DOHH2 (cell line): ENCODE measurements at regions not wholly inside any gene's neighbourhood (a gene's known extent, or its start where the extent isn't known, plus 50 kb on each side); places are given as distances from the start of the nearest gene placed in this dataset.

Experiments
- H3F3A ChIP-seq: fragments of 200-600 bp; sonication (generic), shearing (Covaris generic); 2 replicates; pipeline ENCODE4 v1.6.0; 2016; ENCODE audit warnings: antibody characterized with exemption, mild to moderate bottlenecking; ENCODE audit not compliant: control insufficient read depth, insufficient read depth
- H3K27ac ChIP-seq: fragments of 200-600 bp; sonication (generic); 2 replicates; pipeline ENCODE4 v1.5.1; 2014; ENCODE audit warnings: low read depth, mild to moderate bottlenecking, low read length, moderate library complexity
- H3K27me3 ChIP-seq: fragments of 200-600 bp; sonication (generic); 2 replicates; pipeline ENCODE4 v1.6.1; 2014; ENCODE audit warnings: mild to moderate bottlenecking, low read length, mixed read lengths; ENCODE audit not compliant: control insufficient read depth
- H3K36me3 ChIP-seq: fragments of 200-600 bp; sonication (generic); 2 replicates; pipeline ENCODE4 v1.6.1; 2014; ENCODE audit warnings: mild to moderate bottlenecking, low read length, moderate library complexity, mixed read lengths; ENCODE audit not compliant: control insufficient read depth
- H3K4me1 ChIP-seq: fragments of 200-600 bp; sonication (generic); 2 replicates; pipeline ENCODE4 v1.6.1; 2014; ENCODE audit warnings: mild to moderate bottlenecking, low read length, mixed read lengths; ENCODE audit not compliant: control insufficient read depth
- H3K4me2 ChIP-seq: fragments of 200-600 bp; sonication (generic); 2 replicates; pipeline ENCODE4 v1.6.0; 2014; ENCODE audit warnings: mild to moderate bottlenecking, low read length, moderate library complexity
- H3K4me3 ChIP-seq: fragments of 200-600 bp; sonication (generic); 2 replicates; pipeline ENCODE4 v1.5.1; 2014; ENCODE audit warnings: mild to moderate bottlenecking, low read length, mixed read lengths
- H3K79me2 ChIP-seq: fragments of 200-600 bp; sonication (generic); 2 replicates; pipeline ENCODE4 v1.6.1; 2014; ENCODE audit warnings: mild to moderate bottlenecking, low read length, mixed read lengths; ENCODE audit not compliant: control insufficient read depth
- H3K9me2 ChIP-seq: fragments of 200-600 bp; sonication (generic); replicated peaks from 2 replicates; pipeline ENCODE4 v1.6.1; 2014; ENCODE audit warnings: mild to moderate bottlenecking, low read length, mixed read lengths; ENCODE audit not compliant: control insufficient read depth
- H3K9me3 ChIP-seq: fragments of 200-600 bp; sonication (generic); 2 replicates; pipeline ENCODE4 v1.6.1; 2014; ENCODE audit warnings: antibody characterized with exemption, low read length, mixed read lengths; ENCODE audit not compliant: control insufficient read depth, insufficient read depth
- H4K20me1 ChIP-seq: fragments of 200-600 bp; sonication (generic); 2 replicates; pipeline ENCODE4 v1.6.0; 2014; ENCODE audit warnings: low read depth, mild to moderate bottlenecking, antibody characterized with exemption, low read length, moderate library complexity; ENCODE audit not compliant: control insufficient read depth, insufficient read depth
- CTCF ChIP-seq: fragments of 200-600 bp; sonication (generic); IDR thresholded peaks from one replicate; pipeline ENCODE4 v1.5.1; 2014; ENCODE audit warnings: antibody characterized with exemption, mild to moderate bottlenecking, low read depth, low read length; ENCODE audit not compliant: poor library complexity, severe bottlenecking
- EZH2phosphoT487 ChIP-seq: fragments of 200-600 bp; sonication (generic); IDR thresholded peaks from 2 replicates; pipeline ENCODE4 v1.6.1; 2017; ENCODE audit warnings: borderline replicate concordance, mild to moderate bottlenecking, antibody characterized with exemption, low read length, moderate library complexity, mixed read lengths

GRCh38 chrY:15455133-15455937 is 931.0 kb downstream of the NLGN4Y start:
- Histone ChIP-seq H3K4me3 (no peak overlapping the region), H3F3A (no peaks in the 10 kb centered on the region), H3K4me2 (no peak overlapping the region; the same call in 1 of the 2 replicates), H3K9me2 (no peaks in the 10 kb centered on the region), H3K4me1 (no peaks in the 10 kb centered on the region), H4K20me1 (no peaks in the 10 kb centered on the region), H3K36me3 (no peaks in the 10 kb centered on the region), H3K79me2 (no peaks in the 10 kb centered on the region), H3K27ac (no peak overlapping the region), H3K9me3 (no peaks in the 10 kb centered on the region), H3K27me3 (no peaks in the 10 kb centered on the region)
- TF ChIP-seq EZH2phosphoT487 (no peak), CTCF (no peak)

- H3K9me3 ChIP-seq, result no peaks in the 10 kb centered on the region
- no peaks in the 10 kb centered on the region for H3K36me3 ChIP-seq
- no peaks in the 10 kb centered on the region for H3K27me3 ChIP-seq
- no peak overlapping the region for H3K4me3 ChIP-seq
- H3K79me2 ChIP-seq, result no peaks in the 10 kb centered on the region
- H4K20me1 ChIP-seq, result no peaks in the 10 kb centered on the region
- no peak for TF ChIP-seq EZH2phosphoT487
- no peak for TF ChIP-seq CTCF
- H3K4me1 ChIP-seq, result no peaks in the 10 kb centered on the region
- no peaks in the 10 kb centered on the region for H3F3A ChIP-seq
- H3K4me2 ChIP-seq, result no peak overlapping the region; the same call in 1 of the 2 replicates
- H3K9me2 ChIP-seq, result no peaks in the 10 kb centered on the region
- H3K27ac ChIP-seq, result no peak overlapping the region
These were observed 931.7 kb downstream of the NLGN4Y start for GRCh38 chrY:15455980-15456469.

GRCh38 chrY:15456491-15456890 is 932.2 kb downstream of the NLGN4Y start:
- H3K9me3 ChIP-seq, result no peaks in the 10 kb centered on the region
- H3K27me3 ChIP-seq, result no peaks in the 10 kb centered on the region
- no peaks in the 10 kb centered on the region for H3K79me2 ChIP-seq
- H3K27ac ChIP-seq, result no peak overlapping the region
- no peak overlapping the region for H3K4me3 ChIP-seq
- H3K4me1 ChIP-seq, result no peaks in the 10 kb centered on the region
- TF ChIP-seq EZH2phosphoT487, result no peak
- no peak for TF ChIP-seq CTCF
- no peaks in the 10 kb centered on the region for H3K9me2 ChIP-seq
- no peaks in the 10 kb centered on the region for H4K20me1 ChIP-seq
- no peaks in the 10 kb centered on the region for H3K36me3 ChIP-seq
- no peaks in the 10 kb centered on the region for H3F3A ChIP-seq
- no peak overlapping the region; the same call in 1 of the 2 replicates for H3K4me2 ChIP-seq
